ENCODE measurements at regions not wholly inside any gene's neighbourhood (a gene's known extent, or its start where the extent isn't known, plus 50 kb on each side); places are given as distances from the start of the nearest gene placed in this dataset.
"Not testable (repeated sequence)": the region's sequence is repeated elsewhere in the genome, so short reads cannot be mapped to it uniquely, and the experiment has no call there.

- H3K27ac Mint-ChIP-seq (ENCODE audit: unreplicated experiment): no peak overlapping the region
- Histone ChIP-seq H3K27me3 (ENCODE audit: insufficient read depth, low read length) (no peaks in the 10 kb centered on the region), H3K9ac (ENCODE audit: low read length) (no peak overlapping the region), H3K4me1 (ENCODE audit: insufficient read depth, low read length) (no peaks in the 10 kb centered on the region), H2AFZ (ENCODE audit: low read depth, low read length) (no peak overlapping the region), H4K20me1 (ENCODE audit: insufficient read depth, low read length) (no peaks in the 10 kb centered on the region), H3K36me3 (ENCODE audit: insufficient read depth, low read length) (no peaks in the 10 kb centered on the region), H3K9me3 (ENCODE audit: insufficient read depth, low read depth, low read length) (no peaks in the 10 kb centered on the region), H3K79me2 (ENCODE audit: insufficient read depth, low read length) (no peaks in the 10 kb centered on the region), H3K4me3 (ENCODE audit: insufficient read depth, low read depth, low read length) (no peak overlapping the region), H3K27ac (ENCODE audit: low read depth, low read length) (no peak overlapping the region), H3K4me2 (ENCODE audit: low read length) (no peak overlapping the region)
- peaks cover 7% of the 10 kb centered on the region for H3K9me3 Mint-ChIP-seq (ENCODE audit: unreplicated experiment)
- peaks cover 3% of the 10 kb centered on the region for H3K4me1 Mint-ChIP-seq (ENCODE audit: low read depth, unreplicated experiment)
- TF ChIP-seq CTCF (IDR thresholded peaks at IDR 0.05; ENCODE audit: insufficient read depth, low read depth, low read length) (no peak), EZH2 (IDR thresholded peaks at IDR 0.05; ENCODE audit: insufficient read depth, low read length) (no peak)
- H3K27me3 Mint-ChIP-seq (ENCODE audit: low read depth, unreplicated experiment): no peaks in the 10 kb centered on the region
- no peak for DNase-seq (ENCODE audit: low read depth)
- H3K4me3 Mint-ChIP-seq (ENCODE audit: unreplicated experiment): no peak overlapping the region
- no peaks in the 10 kb centered on the region for H3K36me3 Mint-ChIP-seq (ENCODE audit: low read depth, unreplicated experiment)
- FAIRE-seq: no peak
These were observed 130.1 kb upstream of the ZC3H12C start for GRCh38 chr11:109963101-109963500.

- H3K4me3 ChIP-seq (ENCODE audit: insufficient read depth, low read depth, low read length): no peak overlapping the region
- no peaks in the 10 kb centered on the region for H3K79me2 ChIP-seq (ENCODE audit: insufficient read depth, low read length)
- H3K36me3 ChIP-seq (ENCODE audit: insufficient read depth, low read length): no peaks in the 10 kb centered on the region
- Mint-ChIP-seq H3K27ac (ENCODE audit: unreplicated experiment) (no peak overlapping the region), H3K36me3 (ENCODE audit: low read depth, unreplicated experiment) (no peaks in the 10 kb centered on the region), H3K4me1 (ENCODE audit: low read depth, unreplicated experiment) (peaks cover 3% of the 10 kb centered on the region), H3K4me3 (ENCODE audit: unreplicated experiment) (no peak overlapping the region), H3K27me3 (ENCODE audit: low read depth, unreplicated experiment) (no peaks in the 10 kb centered on the region), H3K9me3 (ENCODE audit: unreplicated experiment) (peaks cover 7% of the 10 kb centered on the region)
- no peak overlapping the region for H2AFZ ChIP-seq (ENCODE audit: low read depth, low read length)
- H4K20me1 ChIP-seq (ENCODE audit: insufficient read depth, low read length): no peaks in the 10 kb centered on the region
- DNase-seq (ENCODE audit: low read depth): no peak
- no peak for FAIRE-seq
- no peaks in the 10 kb centered on the region for H3K27me3 ChIP-seq (ENCODE audit: insufficient read depth, low read length)
- H3K4me2 ChIP-seq (ENCODE audit: low read length): no peak overlapping the region
- H3K9me3 ChIP-seq (ENCODE audit: insufficient read depth, low read depth, low read length): no peaks in the 10 kb centered on the region
- H3K9ac ChIP-seq (ENCODE audit: low read length): no peak overlapping the region
- no peak overlapping the region for H3K27ac ChIP-seq (ENCODE audit: low read depth, low read length)
- TF ChIP-seq CTCF (IDR thresholded peaks at IDR 0.05; ENCODE audit: insufficient read depth, low read depth, low read length): no peak
- TF ChIP-seq EZH2 (IDR thresholded peaks at IDR 0.05; ENCODE audit: insufficient read depth, low read length): no peak
- H3K4me1 ChIP-seq (ENCODE audit: insufficient read depth, low read length): no peaks in the 10 kb centered on the region
These were observed 128.7 kb upstream of the ZC3H12C start for GRCh38 chr11:109964487-109964886.

- H3K4me3 Mint-ChIP-seq (ENCODE audit: unreplicated experiment); H3K4me2 ChIP-seq (ENCODE audit: low read length); H3K4me3 ChIP-seq (ENCODE audit: insufficient read depth, low read depth, low read length); H3K9me3 ChIP-seq (ENCODE audit: insufficient read depth, low read depth, low read length); H3K27me3 Mint-ChIP-seq (ENCODE audit: low read depth, unreplicated experiment); H2AFZ ChIP-seq (ENCODE audit: low read depth, low read length); H3K27ac Mint-ChIP-seq (ENCODE audit: unreplicated experiment); DNase-seq (ENCODE audit: low read depth); H3K9me3 Mint-ChIP-seq (ENCODE audit: unreplicated experiment); H3K79me2 ChIP-seq (ENCODE audit: insufficient read depth, low read length); H3K4me1 Mint-ChIP-seq (ENCODE audit: low read depth, unreplicated experiment); H3K9ac ChIP-seq (ENCODE audit: low read length); H3K4me1 ChIP-seq (ENCODE audit: insufficient read depth, low read length); FAIRE-seq; H4K20me1 ChIP-seq (ENCODE audit: insufficient read depth, low read length); H3K27ac ChIP-seq (ENCODE audit: low read depth, low read length); H3K27me3 ChIP-seq (ENCODE audit: insufficient read depth, low read length); H3K36me3 ChIP-seq (ENCODE audit: insufficient read depth, low read length); H3K36me3 Mint-ChIP-seq (ENCODE audit: low read depth, unreplicated experiment): not testable (repeated sequence)
These were observed 127.7 kb upstream of the ZC3H12C start for GRCh38 chr11:109965445-109965844.

DNA sequence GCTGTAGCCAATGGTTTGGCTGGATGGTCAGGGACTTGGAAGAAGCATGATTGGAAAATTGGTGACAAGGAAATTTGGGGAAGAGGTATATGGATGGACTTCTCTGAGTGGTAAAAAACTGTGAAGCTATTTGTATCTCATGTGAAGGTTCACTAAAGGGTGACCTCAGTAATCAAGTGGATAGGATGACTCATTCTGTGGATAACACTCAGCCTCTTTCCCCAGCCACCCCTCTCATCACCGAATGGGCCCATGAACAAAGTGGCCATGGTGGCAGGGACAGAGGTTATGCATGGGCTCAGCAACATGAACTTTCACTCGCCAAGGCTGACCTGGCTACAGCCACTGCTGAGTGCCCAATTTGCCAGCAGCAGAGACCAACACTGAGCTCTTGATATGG lies 127.3 kb upstream of the ZC3H12C start:
- H3K4me3 Mint-ChIP-seq (ENCODE audit: unreplicated experiment); H3K79me2 ChIP-seq (ENCODE audit: insufficient read depth, low read length); H3K4me2 ChIP-seq (ENCODE audit: low read length); H3K4me1 Mint-ChIP-seq (ENCODE audit: low read depth, unreplicated experiment); H3K9me3 Mint-ChIP-seq (ENCODE audit: unreplicated experiment); H3K9me3 ChIP-seq (ENCODE audit: insufficient read depth, low read depth, low read length); H3K9ac ChIP-seq (ENCODE audit: low read length); H3K36me3 ChIP-seq (ENCODE audit: insufficient read depth, low read length); H3K27me3 ChIP-seq (ENCODE audit: insufficient read depth, low read length); DNase-seq (ENCODE audit: low read depth); H2AFZ ChIP-seq (ENCODE audit: low read depth, low read length); FAIRE-seq; H3K27ac Mint-ChIP-seq (ENCODE audit: unreplicated experiment); H3K27me3 Mint-ChIP-seq (ENCODE audit: low read depth, unreplicated experiment); H3K36me3 Mint-ChIP-seq (ENCODE audit: low read depth, unreplicated experiment); H3K4me3 ChIP-seq (ENCODE audit: insufficient read depth, low read depth, low read length); H3K27ac ChIP-seq (ENCODE audit: low read depth, low read length); H4K20me1 ChIP-seq (ENCODE audit: insufficient read depth, low read length); H3K4me1 ChIP-seq (ENCODE audit: insufficient read depth, low read length): not testable (repeated sequence)

DNA sequence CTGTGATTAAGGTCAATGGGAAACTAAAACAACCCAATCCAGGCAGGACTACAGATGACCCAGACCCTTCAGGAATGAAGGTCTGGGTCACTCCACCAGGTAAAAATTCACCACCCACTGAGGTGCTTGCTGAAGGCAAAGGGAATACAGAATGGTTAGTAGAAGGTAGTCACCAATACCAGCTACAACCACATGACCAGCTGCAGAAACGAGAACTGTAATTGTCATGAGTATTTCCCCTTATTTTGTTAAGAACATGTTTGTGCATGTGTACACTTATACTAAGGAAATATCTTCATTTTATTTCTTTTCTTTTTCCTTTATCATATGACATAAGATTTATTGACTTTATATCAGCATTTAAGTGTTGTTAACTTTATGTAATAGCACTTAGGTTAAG lies 126.1 kb upstream of the ZC3H12C start:
- not testable (repeated sequence) for H3K9me3 ChIP-seq (ENCODE audit: insufficient read depth, low read depth, low read length); H3K79me2 ChIP-seq (ENCODE audit: insufficient read depth, low read length); H2AFZ ChIP-seq (ENCODE audit: low read depth, low read length); DNase-seq (ENCODE audit: low read depth); H3K4me2 ChIP-seq (ENCODE audit: low read length); H3K27ac Mint-ChIP-seq (ENCODE audit: unreplicated experiment); H3K27me3 ChIP-seq (ENCODE audit: insufficient read depth, low read length); H3K9ac ChIP-seq (ENCODE audit: low read length); H3K36me3 Mint-ChIP-seq (ENCODE audit: low read depth, unreplicated experiment); H4K20me1 ChIP-seq (ENCODE audit: insufficient read depth, low read length); H3K36me3 ChIP-seq (ENCODE audit: insufficient read depth, low read length); FAIRE-seq; H3K9me3 Mint-ChIP-seq (ENCODE audit: unreplicated experiment); H3K27me3 Mint-ChIP-seq (ENCODE audit: low read depth, unreplicated experiment); H3K27ac ChIP-seq (ENCODE audit: low read depth, low read length); H3K4me3 Mint-ChIP-seq (ENCODE audit: unreplicated experiment); H3K4me3 ChIP-seq (ENCODE audit: insufficient read depth, low read depth, low read length)
- H3K4me1 ChIP-seq (ENCODE audit: insufficient read depth, low read length): peaks cover 13% of the 10 kb centered on the region
- H3K4me1 Mint-ChIP-seq (ENCODE audit: low read depth, unreplicated experiment): peaks cover 16% of the 10 kb centered on the region
